ENCODE measurements at regions not wholly inside any gene's neighbourhood (a gene's known extent, or its start where the extent isn't known, plus 50 kb on each side); places are given as distances from the start of the nearest gene placed in this dataset.

GRCh38 chr20:1711266-1711665, 53.7 kb upstream of the SIRPG start:
- ChIA-PET CTCF (interaction anchor here (1.0 kb wide), 1 partner anchor 47 kb away, joined by 3 read pairs; no protein-coding TSS in a partner anchor), SMC1A (ENCODE audit: uncharacterized antibody, unreplicated experiment) (interaction anchor here (0.7 kb wide), 1 partner anchor 455 kb away, joined by 3 read pairs; no protein-coding TSS in a partner anchor), POLR2A (no interaction called here), RAD21 (ENCODE audit: unreplicated experiment) (no interaction called here)
- Histone ChIP-seq H3K9ac (ENCODE audit: control insufficient read depth, insufficient read depth, low read length) (no peak overlapping the region), H3K36me3 (ENCODE audit: control insufficient read depth in 2 of 2, insufficient read depth in 2 of 2, low read length in 1 of 2) (no peaks in the 10 kb centered on the region), H3K4me2 (ENCODE audit: control insufficient read depth, insufficient read depth) (no peak overlapping the region), H3K27ac (ENCODE audit: control insufficient read depth, insufficient read depth) (no peak overlapping the region), H3K79me2 (ENCODE audit: control insufficient read depth, insufficient read depth, low read length) (no peaks in the 10 kb centered on the region), H3K4me1 (ENCODE audit: control insufficient read depth, insufficient read depth, low read length) (peaks cover 3% of the 10 kb centered on the region), H3K27me3 (replicated peaks in 1 of 2; ENCODE audit: control insufficient read depth in 2 of 2, insufficient read depth in 2 of 2, low read length in 1 of 2) (no peaks in the 10 kb centered on the region), H2AFZ (ENCODE audit: control insufficient read depth, low read depth, low read length) (no peak overlapping the region), H3K9me3 (replicated peaks; ENCODE audit: control insufficient read depth, insufficient read depth, low read length) (no peaks in the 10 kb centered on the region; the same call in 2 of the 3 replicates), H3K4me3 (no peak overlapping the region), H4K20me1 (ENCODE audit: control insufficient read depth, insufficient read depth) (no peaks in the 10 kb centered on the region)
- WGBS (ENCODE audit: insufficient coverage, insufficient replicate concordance, low lambda C conversion rate, missing lambda C conversion rate), result 41% methylated on average over 11 of the region's 11 CpGs
- in situ Hi-C loops (cut with MboI), result no loop called here
- DNase-seq (ENCODE audit: low read depth, low spot score) (no peak), ATAC-seq (no peak), FAIRE-seq (no peak)
- TF ChIP-seq IRF5 (IDR thresholded peaks at IDR 0.05; ENCODE audit: borderline replicate concordance), result no peak
- no peak for TF ChIP-seq TCF3 (IDR thresholded peaks at IDR 0.05; ENCODE audit: borderline replicate concordance, insufficient read depth, low read depth, low read length)
- no peak for TF ChIP-seq BRCA1 (IDR thresholded peaks at IDR 0.05; ENCODE audit: low read depth, low read length)
- TF ChIP-seq IKZF1 (conservative IDR thresholded peaks at IDR 0.05), result no peak
- TF ChIP-seq NBN (IDR thresholded peaks at IDR 0.05), result no peak
- TF ChIP-seq BCL11A (IDR thresholded peaks at IDR 0.05; ENCODE audit: low read depth, low read length), result no peak
- TF ChIP-seq WRNIP1 (IDR thresholded peaks at IDR 0.05; ENCODE audit: borderline replicate concordance, low read depth, low read length), result no peak
- no peak for TF ChIP-seq SMC3 (IDR thresholded peaks at IDR 0.05; ENCODE audit: borderline replicate concordance, low read length)
- no peak for TF ChIP-seq SPI1 (IDR thresholded peaks at IDR 0.05; ENCODE audit: borderline replicate concordance, insufficient read depth, low read depth, low read length)
- no peak for TF ChIP-seq CHD1 (IDR thresholded peaks at IDR 0.05; ENCODE audit: low read depth, low read length)
- TF ChIP-seq TAF1 (IDR thresholded peaks at IDR 0.05; ENCODE audit: borderline replicate concordance, low read depth, low read length), result no peak
- TF ChIP-seq TARDBP (IDR thresholded peaks at IDR 0.05; ENCODE audit: borderline replicate concordance), result no peak
- no peak for TF ChIP-seq BACH1 (IDR thresholded peaks at IDR 0.05; ENCODE audit: borderline replicate concordance)
- TF ChIP-seq HDAC6 (IDR thresholded peaks at IDR 0.05; ENCODE audit: unreplicated experiment), result no peak
- TF ChIP-seq IRF4 (IDR thresholded peaks at IDR 0.05; ENCODE audit: low read depth, low read length), result no peak
- no peak for TF ChIP-seq HDGF (IDR thresholded peaks at IDR 0.05)
- TF ChIP-seq POLR2A (IDR thresholded peaks at IDR 0.05; ENCODE audit: low read depth, low read length), result no peak
- no peak for TF ChIP-seq IRF3 (IDR thresholded peaks at IDR 0.05)
- TF ChIP-seq FOXM1 (IDR thresholded peaks at IDR 0.05; ENCODE audit: low read depth, low read length), result no peak
- BruUV-seq (replicated peaks), result no TSS peak
- intact Hi-C loops (cut with micrococcal nuclease; ENCODE audit: unreplicated experiment), result no loop called here

Data from GM12878 (cell line).